ENCODE measurements at regions not wholly inside any gene's neighbourhood (a gene's known extent, or its start where the extent isn't known, plus 50 kb on each side); places are given as distances from the start of the nearest gene placed in this dataset.
A peak's percentile ranks its signal among the peaks of the same experiment; 100 is the strongest.

DNA sequence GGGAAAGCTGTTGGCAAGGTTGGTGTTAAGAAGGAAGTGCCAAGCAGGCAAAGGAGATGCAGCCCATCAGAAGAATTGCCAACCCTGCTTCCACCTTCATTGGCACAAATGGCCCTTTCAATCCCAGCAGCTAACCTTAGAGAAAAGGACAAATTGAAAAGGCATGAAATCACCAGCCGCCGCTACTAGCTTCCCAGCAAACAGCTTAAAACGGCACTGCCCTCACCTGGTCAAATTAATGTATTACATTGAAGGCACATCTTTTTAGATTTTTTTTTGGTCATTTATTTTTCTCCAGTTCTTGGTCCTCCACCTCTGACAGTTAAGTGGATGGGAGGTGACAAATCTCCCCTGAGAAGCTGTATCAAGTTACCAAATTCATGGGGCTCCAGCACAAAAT, 51.0 kb upstream of the NHSL2 start:
- Histone ChIP-seq H3K27ac (no peak overlapping the region), H3K9me3 (no peaks in the 10 kb centered on the region), H3K4me1 (no peaks in the 10 kb centered on the region), H3K4me3 (no peak overlapping the region), H3K27me3 (no peaks in the 10 kb centered on the region), H3K36me3 (no peaks in the 10 kb centered on the region)
- intact Hi-C loops (cut with DNase I): no loop called here
- TF ChIP-seq, protein P1, sequence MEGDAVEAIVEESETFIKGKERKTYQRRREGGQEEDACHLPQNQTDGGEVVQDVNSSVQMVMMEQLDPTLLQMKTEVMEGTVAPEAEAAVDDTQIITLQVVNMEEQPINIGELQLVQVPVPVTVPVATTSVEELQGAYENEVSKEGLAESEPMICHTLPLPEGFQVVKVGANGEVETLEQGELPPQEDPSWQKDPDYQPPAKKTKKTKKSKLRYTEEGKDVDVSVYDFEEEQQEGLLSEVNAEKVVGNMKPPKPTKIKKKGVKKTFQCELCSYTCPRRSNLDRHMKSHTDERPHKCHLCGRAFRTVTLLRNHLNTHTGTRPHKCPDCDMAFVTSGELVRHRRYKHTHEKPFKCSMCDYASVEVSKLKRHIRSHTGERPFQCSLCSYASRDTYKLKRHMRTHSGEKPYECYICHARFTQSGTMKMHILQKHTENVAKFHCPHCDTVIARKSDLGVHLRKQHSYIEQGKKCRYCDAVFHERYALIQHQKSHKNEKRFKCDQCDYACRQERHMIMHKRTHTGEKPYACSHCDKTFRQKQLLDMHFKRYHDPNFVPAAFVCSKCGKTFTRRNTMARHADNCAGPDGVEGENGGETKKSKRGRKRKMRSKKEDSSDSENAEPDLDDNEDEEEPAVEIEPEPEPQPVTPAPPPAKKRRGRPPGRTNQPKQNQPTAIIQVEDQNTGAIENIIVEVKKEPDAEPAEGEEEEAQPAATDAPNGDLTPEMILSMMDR (IDR thresholded peaks at IDR 0.05): peak; percentile 16 to 46
- peak in 2 of 4 donors; percentile 8 to 23 for DNase-seq
- peak; percentile 82 for ATAC-seq

Measured in left lung (tissue), 4 donors.